Endodermal cell (in vitro differentiated cells): ENCODE measurements at regions not wholly inside any gene's neighbourhood (a gene's known extent, or its start where the extent isn't known, plus 50 kb on each side); places are given as distances from the start of the nearest gene placed in this dataset.

Experiments used
- DNase-seq: peaks from one replicate; pipeline ENCODE4 v3.0.0-alpha.2; 2017
- H3K27ac ChIP-seq: 2 replicates; pipeline ENCODE4 v1.5.1; 2013; ENCODE audit warnings: mild to moderate bottlenecking, low read depth, low read length, moderate library complexity
- H3K27me3 ChIP-seq: 2 replicates; pipeline ENCODE4 v1.6.1; 2013; ENCODE audit warnings: mild to moderate bottlenecking, low read length, moderate library complexity; ENCODE audit not compliant: insufficient read depth, control insufficient read depth, poor library complexity, severe bottlenecking
- H3K36me3 ChIP-seq: 2 replicates; pipeline ENCODE4 v1.7.0; 2013; ENCODE audit warnings: mild to moderate bottlenecking, low read length, moderate library complexity; ENCODE audit not compliant: control insufficient read depth, insufficient read depth
- H3K4me1 ChIP-seq: one replicate; pipeline ENCODE4 v1.7.0; 2013; ENCODE audit warnings: low read length; ENCODE audit not compliant: control insufficient read depth, insufficient read depth
- H3K4me3 ChIP-seq: 2 replicates; pipeline ENCODE4 v1.5.1; 2013; ENCODE audit warnings: mild to moderate bottlenecking, low read length, moderate library complexity
- H3K9ac ChIP-seq: 2 replicates; pipeline ENCODE4 v1.6.1; 2013; ENCODE audit warnings: mild to moderate bottlenecking, low read length, moderate library complexity; ENCODE audit not compliant: poor library complexity, severe bottlenecking; ENCODE audit errors: extremely low read depth
- H3K9me3 ChIP-seq: 2 replicates; pipeline ENCODE4 v1.6.1; 2013; ENCODE audit warnings: mild to moderate bottlenecking, low read length, moderate library complexity; ENCODE audit not compliant: control insufficient read depth
- H3K27ac Mint-ChIP-seq: 2 replicates; pipeline ENCODE4 v1.8.0; 2020; ENCODE audit warnings: mixed read lengths
- H3K27me3 Mint-ChIP-seq: 2 replicates; pipeline ENCODE4 v1.8.0; 2021; ENCODE audit warnings: mild to moderate bottlenecking, mixed read lengths; ENCODE audit not compliant: insufficient read depth
- H3K36me3 Mint-ChIP-seq: 2 replicates; pipeline ENCODE4 v1.8.0; 2020; ENCODE audit warnings: low read depth, mixed read lengths
- H3K4me1 Mint-ChIP-seq: 2 replicates; pipeline ENCODE4 v1.8.0; 2020; ENCODE audit warnings: mixed read lengths
- H3K4me3 Mint-ChIP-seq: 2 replicates; pipeline ENCODE4 v1.8.0; 2020; ENCODE audit warnings: mild to moderate bottlenecking, moderate library complexity, mixed read lengths
- H3K9me3 Mint-ChIP-seq: 2 replicates; pipeline ENCODE4 v1.8.0; 2020; ENCODE audit warnings: mild to moderate bottlenecking, mixed read lengths
- WGBS, 2 experiments: methylation state at CpG; one replicate each; pipeline versions ENCODE4 v1.1.5 to v1.1.7; 2013; ENCODE audit warnings: missing lambda C conversion rate in 2 of 2, mixed read lengths in 1 of 2; ENCODE audit not compliant: insufficient coverage in 1 of 2, insufficient read length in 1 of 2; 5-methylcytosine and 5-hydroxymethylcytosine counted together
- TF ChIP-seq, protein P1 (sequence below): fragments of 200-600 bp; sonication (generic); conservative IDR thresholded peaks from 2 replicates; pipeline ENCODE4 v1.5.0; 2021; ENCODE audit warnings: antibody characterized with exemption, mild to moderate bottlenecking

DNA sequence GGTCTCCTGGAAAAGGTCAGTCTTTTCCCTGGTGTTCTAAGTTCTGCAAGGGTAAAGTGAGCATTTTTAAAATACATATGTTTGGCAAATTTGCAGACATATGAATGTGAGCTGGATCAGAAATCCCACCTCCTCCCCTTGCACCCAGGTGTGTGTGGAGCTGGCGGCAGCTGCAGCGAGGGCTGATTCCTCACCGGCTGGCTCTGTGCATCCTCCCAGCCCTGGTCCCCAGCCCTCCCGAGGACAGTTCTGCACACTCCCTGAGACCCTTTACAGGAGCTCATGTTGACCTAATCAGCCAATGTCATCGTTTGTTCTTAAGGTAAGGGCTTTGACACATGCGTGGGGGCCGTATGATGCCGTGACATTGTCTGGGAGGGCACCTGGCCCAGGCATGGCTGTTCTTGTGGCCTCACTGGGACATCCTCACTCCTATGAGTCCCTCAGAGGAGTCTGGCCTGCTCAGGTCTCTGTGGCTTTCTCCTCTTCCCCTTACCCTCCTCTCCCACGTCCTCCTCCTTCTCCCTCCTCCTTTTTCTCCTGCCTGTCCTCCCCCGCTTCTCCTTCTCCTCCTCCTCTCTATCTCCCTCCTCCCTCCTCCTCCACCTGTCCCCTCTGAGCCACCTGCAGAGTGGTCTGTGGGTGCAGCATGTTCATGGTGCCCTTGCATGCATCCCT lies 289.2 kb upstream of the SFSWAP start:
- H3K4me3 Mint-ChIP-seq = no peak overlapping the region

GRCh38 chr12:131422187-131422520 lies 288.7 kb upstream of the SFSWAP start:
- peaks cover 14% of the 10 kb centered on the region for H3K9me3 ChIP-seq
- H3K27me3 ChIP-seq = no peaks in the 10 kb centered on the region
- no peak overlapping the region for H3K9ac ChIP-seq
- WGBS, 2 experiments = 89 to 92% methylated on average over 4 to 5 of the region's 5 CpGs
- TF ChIP-seq, protein P1, sequence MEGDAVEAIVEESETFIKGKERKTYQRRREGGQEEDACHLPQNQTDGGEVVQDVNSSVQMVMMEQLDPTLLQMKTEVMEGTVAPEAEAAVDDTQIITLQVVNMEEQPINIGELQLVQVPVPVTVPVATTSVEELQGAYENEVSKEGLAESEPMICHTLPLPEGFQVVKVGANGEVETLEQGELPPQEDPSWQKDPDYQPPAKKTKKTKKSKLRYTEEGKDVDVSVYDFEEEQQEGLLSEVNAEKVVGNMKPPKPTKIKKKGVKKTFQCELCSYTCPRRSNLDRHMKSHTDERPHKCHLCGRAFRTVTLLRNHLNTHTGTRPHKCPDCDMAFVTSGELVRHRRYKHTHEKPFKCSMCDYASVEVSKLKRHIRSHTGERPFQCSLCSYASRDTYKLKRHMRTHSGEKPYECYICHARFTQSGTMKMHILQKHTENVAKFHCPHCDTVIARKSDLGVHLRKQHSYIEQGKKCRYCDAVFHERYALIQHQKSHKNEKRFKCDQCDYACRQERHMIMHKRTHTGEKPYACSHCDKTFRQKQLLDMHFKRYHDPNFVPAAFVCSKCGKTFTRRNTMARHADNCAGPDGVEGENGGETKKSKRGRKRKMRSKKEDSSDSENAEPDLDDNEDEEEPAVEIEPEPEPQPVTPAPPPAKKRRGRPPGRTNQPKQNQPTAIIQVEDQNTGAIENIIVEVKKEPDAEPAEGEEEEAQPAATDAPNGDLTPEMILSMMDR = no peak
- Mint-ChIP-seq H3K4me1 (no peaks in the 10 kb centered on the region), H3K36me3 (no peaks in the 10 kb centered on the region), H3K4me3 (no peak overlapping the region), H3K9me3 (peaks cover 44% of the 10 kb centered on the region), H3K27me3 (peaks cover 11% of the 10 kb centered on the region), H3K27ac (no peak overlapping the region)
- no peaks in the 10 kb centered on the region for H3K4me1 ChIP-seq
- no peak overlapping the region for H3K27ac ChIP-seq
- DNase-seq = no peak
- H3K4me3 ChIP-seq = no peak overlapping the region
- H3K36me3 ChIP-seq = no peaks in the 10 kb centered on the region

More for the DNA sequence above, 289.2 kb upstream of the SFSWAP start:
- Histone ChIP-seq H3K9me3 (peaks cover 14% of the 10 kb centered on the region), H3K4me1 (no peaks in the 10 kb centered on the region), H3K36me3 (no peaks in the 10 kb centered on the region), H3K27ac (no peak overlapping the region), H3K27me3 (no peaks in the 10 kb centered on the region), H3K9ac (no peak overlapping the region), H3K4me3 (no peak overlapping the region)
- no peak for DNase-seq
- 89% methylated on average over 6 to 10 of the region's 10 CpGs for WGBS, 2 experiments
- peaks cover 12% of the 10 kb centered on the region for H3K27me3 Mint-ChIP-seq
- H3K27ac Mint-ChIP-seq = no peak overlapping the region
- no peaks in the 10 kb centered on the region for H3K4me1 Mint-ChIP-seq
- TF ChIP-seq, protein P1 = no peak
- H3K9me3 Mint-ChIP-seq = peaks cover 49% of the 10 kb centered on the region
- H3K36me3 Mint-ChIP-seq = no peaks in the 10 kb centered on the region

DNA sequence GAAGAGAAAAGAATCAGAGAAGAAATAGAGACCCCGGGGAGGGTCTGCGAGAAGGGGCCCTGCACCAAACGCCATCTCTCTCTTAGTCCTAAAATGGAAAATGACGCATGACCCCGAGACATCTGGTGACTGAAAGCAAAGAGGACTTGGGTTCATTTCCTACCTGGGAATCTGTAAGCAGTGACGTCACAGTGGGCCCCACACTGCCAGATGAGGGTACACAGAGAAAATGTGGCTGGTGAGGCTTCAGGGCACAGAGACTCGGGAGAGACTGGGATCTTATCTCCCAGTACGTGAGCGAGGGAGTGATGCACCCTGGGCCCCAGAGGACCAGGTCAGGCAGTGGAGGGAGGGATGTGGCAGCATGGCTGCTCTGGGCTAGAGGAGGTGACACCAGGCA lies 288.1 kb upstream of the SFSWAP start:
- H3K9me3 Mint-ChIP-seq = peaks cover 40% of the 10 kb centered on the region
- DNase-seq = no peak
- Histone ChIP-seq H3K9me3 (peaks cover 14% of the 10 kb centered on the region), H3K36me3 (no peaks in the 10 kb centered on the region), H3K4me3 (no peak overlapping the region), H3K4me1 (no peaks in the 10 kb centered on the region), H3K27me3 (no peaks in the 10 kb centered on the region), H3K27ac (no peak overlapping the region), H3K9ac (no peak overlapping the region)
- 92 to 94% methylated on average over 7 to 9 of the region's 9 CpGs for whole genome bisulfite sequencing, 2 experiments
- TF ChIP-seq, protein P1 = no peak
- H3K36me3 Mint-ChIP-seq = no peaks in the 10 kb centered on the region
- no peaks in the 10 kb centered on the region for H3K4me1 Mint-ChIP-seq
- H3K27me3 Mint-ChIP-seq = peaks cover 11% of the 10 kb centered on the region
- H3K27ac Mint-ChIP-seq = no peak overlapping the region
- H3K4me3 Mint-ChIP-seq = no peak overlapping the region
